Brain microvascular endothelial cell (primary cell): ENCODE measurements at regions not wholly inside any gene's neighbourhood (a gene's known extent, or its start where the extent isn't known, plus 50 kb on each side); places are given as distances from the start of the nearest gene placed in this dataset.

ENCODE experiments used
- DNase-seq: peaks from one replicate; pipeline ENCODE4 v3.0.0-alpha.2; 2020
- H3K27ac ChIP-seq: fragments of 250-450 bp; sonication (Bioruptor Pico); 2 replicates; pipeline ENCODE4 v1.5.1; 2020; ENCODE audit warnings: mild to moderate bottlenecking, moderate library complexity
- H3K27me3 ChIP-seq: fragments of 250-450 bp; sonication (Bioruptor Pico); replicated peaks from 2 replicates; pipeline ENCODE4 v1.5.1; 2020; ENCODE audit warnings: mild to moderate bottlenecking
- H3K36me3 ChIP-seq: fragments of 250-450 bp; sonication (Bioruptor Pico); replicated peaks from 2 replicates; pipeline ENCODE4 v1.5.1; 2020; ENCODE audit warnings: mild to moderate bottlenecking
- H3K4me3 ChIP-seq: 2 replicates; pipeline ENCODE4 v1.5.1; 2011; ENCODE audit warnings: low read depth, mild to moderate bottlenecking, control low read depth, low read length, moderate library complexity
- CTCF ChIP-seq: IDR thresholded peaks from 2 replicates; pipeline ENCODE4 v1.5.1; 2011; ENCODE audit warnings: low read depth, mild to moderate bottlenecking, moderate library complexity, low read length, control low read depth, inconsistent platforms; ENCODE audit errors: missing control alignments
- in situ Hi-C: cut with HindIII; loops from 2 replicates; pipeline ENCODE4 v1.10.0; 2017; ENCODE audit warnings: low sequenced_read_pairs, low pct_ligation_motif_present

GRCh38 chr10:3662775-3663174 lies 122.2 kb downstream of the KLF6 start:
- Histone ChIP-seq H3K27me3 (no peaks in the 10 kb centered on the region), H3K27ac (no peak overlapping the region), H3K4me3 (no peak overlapping the region), H3K36me3 (no peaks in the 10 kb centered on the region)
- TF ChIP-seq CTCF, result no peak
- DNase-seq, result no peak
- in situ Hi-C loops, result no loop called here

- no peaks in the 10 kb centered on the region for H3K27me3 ChIP-seq
- H3K36me3 ChIP-seq, result no peaks in the 10 kb centered on the region
- in situ Hi-C loops, result no loop called here
- no peak for DNase-seq
- no peak for TF ChIP-seq CTCF
- H3K27ac ChIP-seq, result no peak overlapping the region
- H3K4me3 ChIP-seq, result no peak overlapping the region
Observed at GRCh38 chr10:3661271-3661670, 123.7 kb downstream of the KLF6 start.

GRCh38 chr10:3660753-3661152 lies 124.3 kb downstream of the KLF6 start:
- no peaks in the 10 kb centered on the region for H3K27me3 ChIP-seq
- H3K27ac ChIP-seq, result no peak overlapping the region
- H3K36me3 ChIP-seq, result no peaks in the 10 kb centered on the region
- no peak overlapping the region for H3K4me3 ChIP-seq
- no peak for DNase-seq
- in situ Hi-C loops, result no loop called here
- TF ChIP-seq CTCF, result no peak

GRCh38 chr10:3659203-3659917 lies 125.6 kb downstream of the KLF6 start:
- Histone ChIP-seq H3K4me3 (no peak overlapping the region), H3K36me3 (no peaks in the 10 kb centered on the region), H3K27me3 (no peaks in the 10 kb centered on the region), H3K27ac (no peak overlapping the region)
- no peak for DNase-seq
- no peak for TF ChIP-seq CTCF
- in situ Hi-C loops, result no loop called here

GRCh38 chr10:3658766-3659165 lies 126.2 kb downstream of the KLF6 start:
- Histone ChIP-seq H3K27ac (no peak overlapping the region), H3K27me3 (no peaks in the 10 kb centered on the region), H3K4me3 (no peak overlapping the region), H3K36me3 (no peaks in the 10 kb centered on the region)
- in situ Hi-C loops, result no loop called here
- TF ChIP-seq CTCF, result no peak
- DNase-seq, result no peak

GRCh38 chr10:3656214-3656613 lies 128.8 kb downstream of the KLF6 start:
- Histone ChIP-seq H3K4me3 (no peak overlapping the region), H3K27me3 (no peaks in the 10 kb centered on the region), H3K36me3 (no peaks in the 10 kb centered on the region), H3K27ac (no peak overlapping the region)
- in situ Hi-C loops, result no loop called here
- DNase-seq, result no peak
- TF ChIP-seq CTCF, result no peak
